ENCODE measurements at regions not wholly inside any gene's neighbourhood (a gene's known extent, or its start where the extent isn't known, plus 50 kb on each side); places are given as distances from the start of the nearest gene placed in this dataset.

DNA sequence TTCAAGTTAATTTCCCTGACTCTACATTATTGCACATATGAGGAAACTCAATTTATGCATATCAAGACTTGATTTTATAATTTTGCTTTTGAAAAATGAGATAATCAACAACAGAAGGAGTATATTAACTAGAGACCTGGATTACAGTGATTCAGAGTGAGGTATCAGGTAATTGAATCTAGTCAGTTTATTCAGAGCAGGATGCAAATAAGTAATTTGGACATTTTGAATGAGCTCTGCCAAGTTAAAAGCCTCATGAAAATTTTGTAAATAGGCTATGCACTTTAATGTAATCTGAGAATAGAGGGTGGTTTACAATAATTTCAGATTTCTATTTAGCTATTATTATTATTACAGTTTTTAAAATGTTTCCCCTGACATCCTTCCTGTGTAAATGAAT lies 203.7 kb upstream of the EMCN start:
- DNase-seq = no peak

DNA sequence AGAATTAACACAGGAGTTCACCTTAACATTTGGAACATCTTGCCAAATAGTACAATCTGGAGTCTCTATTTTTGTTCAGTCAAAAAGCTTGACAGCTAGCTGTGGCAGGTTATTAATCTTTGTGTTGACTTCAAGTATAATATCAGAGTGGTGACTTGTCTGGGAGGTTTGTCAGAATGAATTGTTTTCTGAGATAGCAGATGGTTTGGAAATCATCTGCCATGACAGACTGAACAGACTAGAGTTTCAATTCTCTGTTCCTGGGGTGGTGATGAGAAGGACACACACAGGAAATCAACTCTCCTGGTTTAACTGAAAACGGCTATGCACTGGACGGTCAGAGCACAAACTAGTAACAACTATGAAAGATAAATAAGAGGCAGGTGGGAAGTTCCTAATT lies 203.3 kb upstream of the EMCN start:
- DNase-seq = no peak

DNA sequence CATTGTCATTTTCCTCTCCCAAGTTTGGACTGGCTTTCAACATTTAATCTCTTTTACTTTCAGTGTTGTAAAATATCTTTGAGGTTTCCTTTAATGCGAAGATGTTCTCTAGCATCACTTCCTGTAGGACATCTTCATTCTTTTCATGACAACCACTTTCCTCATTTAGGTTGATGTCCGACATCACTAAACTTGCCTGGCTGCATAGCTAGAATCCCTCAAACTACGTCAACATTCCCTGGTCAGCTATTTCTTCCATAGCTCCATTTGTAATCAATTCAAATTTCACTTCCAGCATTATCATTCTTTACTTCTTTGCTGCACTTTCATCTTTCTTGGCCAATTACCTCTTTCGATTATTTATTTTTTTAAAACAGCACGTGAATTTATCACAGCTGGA lies 198.6 kb upstream of the EMCN start:
- no peak for DNase-seq

DNA sequence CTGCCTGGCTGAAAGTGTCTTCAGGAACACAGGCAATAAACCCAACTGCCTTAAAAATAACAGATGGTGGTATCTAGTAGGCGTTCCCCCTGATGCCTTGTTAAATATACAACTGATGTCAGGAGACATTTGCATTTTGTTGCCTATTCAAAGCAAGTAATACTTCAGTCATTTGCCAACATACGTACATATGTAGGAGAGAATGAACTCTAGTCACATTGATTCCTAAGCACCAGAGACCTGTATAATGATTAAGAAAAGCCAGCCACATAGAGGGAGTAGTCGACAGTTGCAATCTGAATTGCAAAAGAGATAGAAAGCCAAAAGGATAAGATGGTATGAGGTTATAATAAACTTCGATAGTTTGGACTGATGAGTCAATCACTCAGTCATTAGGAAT lies 191.0 kb upstream of the EMCN start:
- no peak for DNase-seq

DNA sequence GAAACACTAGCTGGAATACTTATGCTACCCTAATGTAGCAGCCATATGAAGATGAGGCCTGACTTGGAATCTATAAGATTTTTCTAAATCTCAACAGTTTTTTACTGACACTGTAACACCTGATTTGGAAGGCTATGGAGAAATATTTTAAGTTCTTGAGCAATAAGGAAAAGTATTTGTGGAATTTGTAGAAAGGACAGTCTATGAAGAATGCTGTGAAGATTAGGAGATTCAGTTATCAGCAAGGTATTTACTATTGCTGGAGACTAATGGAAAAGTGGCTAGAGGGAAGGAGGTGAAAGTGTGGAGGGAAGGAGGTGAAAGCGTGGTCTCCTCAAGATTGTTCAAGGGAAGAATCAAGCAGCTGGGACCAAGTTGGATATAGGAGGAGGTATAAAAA lies 190.0 kb upstream of the EMCN start:
- DNase-seq = no peak

DNA sequence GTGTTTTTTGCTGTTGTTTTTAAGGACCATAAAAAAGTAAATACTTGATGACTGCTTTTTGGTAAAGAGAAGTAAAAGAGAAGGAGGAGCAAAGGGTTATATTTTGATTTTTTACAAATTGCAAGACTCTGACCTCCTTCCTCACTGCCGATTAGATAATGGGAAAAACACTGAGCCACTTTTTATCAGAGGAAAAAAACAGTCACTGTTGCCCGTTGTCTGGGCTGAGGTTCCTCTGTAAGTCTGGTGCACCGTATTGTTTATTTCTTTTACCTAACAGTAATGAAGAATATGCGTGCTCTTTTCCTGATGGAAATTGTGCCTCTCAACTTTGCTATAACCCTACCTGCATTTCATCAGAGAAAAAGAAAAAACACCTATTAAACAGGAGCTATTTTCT lies 178.7 kb upstream of the EMCN start:
- DNase-seq = no peak

DNA sequence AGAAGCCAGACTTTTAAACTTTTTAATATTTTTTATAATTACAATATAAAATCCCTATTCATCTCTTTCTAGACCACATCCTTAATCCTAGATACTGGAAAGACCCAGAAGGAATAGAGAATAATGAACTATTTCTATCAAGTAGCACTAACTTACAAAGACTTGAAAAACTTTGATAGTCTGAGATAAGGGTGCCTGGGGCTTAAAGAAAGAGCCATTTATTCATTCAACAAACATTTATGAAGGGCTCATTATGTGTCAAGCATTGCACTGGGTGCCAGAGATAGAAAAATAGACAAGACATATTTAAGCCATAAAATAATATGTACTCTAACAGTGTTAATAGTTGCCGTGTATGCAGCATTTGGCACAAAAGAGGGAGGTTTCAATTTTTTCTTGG lies 178.0 kb upstream of the EMCN start:
- no peak for DNase-seq

DNA sequence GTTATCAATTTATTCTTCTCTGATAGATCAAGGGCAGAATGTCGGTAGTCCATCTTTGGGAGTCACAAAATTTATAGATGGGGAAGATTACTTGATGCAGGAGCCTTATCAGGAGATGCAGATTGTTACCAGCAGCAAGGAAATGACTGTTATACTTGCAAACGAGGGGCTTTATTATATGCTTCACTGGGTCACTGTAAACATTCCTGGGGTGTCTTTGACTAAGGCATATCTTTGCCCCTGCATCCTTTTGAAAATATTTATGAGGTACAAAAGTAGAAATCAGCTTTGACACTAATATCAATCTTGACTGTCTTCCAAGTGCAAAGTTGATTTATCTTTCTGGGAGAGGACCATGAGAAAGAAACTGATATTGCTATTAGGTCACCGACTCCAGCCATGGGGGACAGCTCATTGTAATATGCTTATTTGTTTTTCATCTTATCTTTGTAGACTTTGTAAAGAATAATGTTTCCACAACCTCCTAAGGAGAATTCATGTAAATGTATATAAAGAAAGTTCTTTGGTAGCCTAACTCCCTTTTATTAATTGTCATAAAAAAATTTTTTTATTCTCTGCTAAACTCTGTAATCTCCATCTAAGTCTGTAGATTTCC lies 177.3 kb upstream of the EMCN start:
- no peak for DNase-seq

DNA sequence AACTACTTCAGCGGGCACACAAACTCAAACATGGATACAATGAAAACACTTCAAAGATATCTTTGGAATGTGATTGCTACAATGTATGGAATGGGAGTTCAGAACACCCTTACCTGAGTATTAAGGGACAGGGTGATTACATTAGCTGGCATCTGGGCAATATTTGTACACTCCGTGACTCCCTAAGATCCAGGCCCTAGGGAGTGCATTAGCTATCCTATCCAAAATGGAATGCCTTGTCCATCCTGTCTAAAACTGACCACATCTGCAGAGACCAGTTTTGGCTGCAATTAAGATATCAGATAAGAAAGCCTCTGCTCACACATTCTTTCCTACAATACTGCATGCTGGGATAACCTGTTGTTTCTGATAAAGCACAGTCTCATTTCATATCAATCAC lies 176.6 kb upstream of the EMCN start:
- DNase-seq = no peak

DNA sequence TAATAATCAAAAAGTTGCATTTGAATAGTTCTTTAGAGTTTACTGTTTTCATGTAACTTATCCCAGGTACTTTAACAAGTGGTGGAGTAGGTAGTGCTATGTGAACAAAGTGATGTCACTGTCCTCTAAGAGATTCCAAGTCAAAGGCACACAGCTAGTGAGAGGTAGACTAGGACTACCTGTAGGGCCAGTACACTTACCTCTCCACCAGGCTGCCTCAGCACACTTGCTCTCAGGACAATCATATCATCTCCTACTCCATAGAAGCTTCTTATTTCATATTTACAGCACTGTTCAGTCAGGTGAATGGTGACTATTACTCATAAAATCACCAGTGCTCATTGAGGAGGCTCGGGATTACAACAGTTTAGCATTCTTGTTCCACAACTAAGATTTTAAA lies 173.0 kb upstream of the EMCN start:
- no peak for DNase-seq

DNA sequence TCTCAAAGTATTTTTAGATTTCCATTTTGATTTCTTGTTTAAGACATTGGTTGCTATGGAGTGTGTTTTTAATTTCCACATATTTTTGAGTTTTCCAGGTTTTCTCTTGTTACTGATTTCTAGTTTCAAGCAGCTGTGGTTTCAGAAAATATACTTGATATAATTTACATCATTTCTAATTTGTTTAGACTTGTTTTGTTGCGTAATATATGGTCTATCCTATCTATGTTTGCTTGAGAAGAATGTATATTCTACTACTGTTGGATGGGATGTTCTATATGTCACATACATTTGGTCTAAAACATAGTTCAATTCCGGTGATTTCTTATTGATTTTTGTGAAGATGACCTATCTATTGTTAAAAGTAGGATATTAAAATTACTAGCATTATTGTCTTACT lies 170.5 kb upstream of the EMCN start:
- DNase-seq = no peak

DNA sequence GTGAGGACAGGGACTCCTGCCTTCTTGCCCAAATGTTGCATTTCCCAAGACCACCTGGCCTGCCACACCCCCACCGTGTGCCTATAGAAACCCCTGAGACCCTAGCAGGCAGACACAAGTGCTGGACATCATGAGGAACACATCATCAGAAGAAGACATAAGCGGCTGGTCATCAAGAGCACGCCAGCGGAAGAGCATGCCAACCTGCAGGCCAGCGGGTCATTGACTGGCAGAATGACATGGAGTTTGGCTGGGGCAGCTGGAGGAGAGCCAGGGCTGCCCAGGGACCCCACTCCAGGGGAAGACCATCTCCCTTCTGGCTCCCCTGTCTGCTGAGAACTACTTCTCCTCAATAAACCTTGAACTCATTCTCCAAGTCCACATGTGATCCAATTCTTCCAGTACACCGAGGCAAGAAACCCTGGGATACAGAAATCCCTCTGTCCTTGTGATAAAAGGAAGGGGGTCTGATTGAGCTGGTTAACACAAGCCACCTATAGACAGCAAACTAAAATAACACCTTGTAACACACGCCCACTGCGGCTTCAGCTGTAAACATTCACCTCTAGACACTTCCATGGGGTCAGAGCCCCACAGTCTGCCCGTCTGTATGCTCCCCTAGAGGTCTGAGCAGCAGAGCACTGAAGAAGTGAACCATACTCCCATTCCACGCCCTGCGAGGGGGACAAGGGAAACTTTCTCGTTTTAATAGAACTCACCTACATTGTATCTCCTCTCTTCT lies 164.8 kb upstream of the EMCN start:
- no peak for DNase-seq

DNA sequence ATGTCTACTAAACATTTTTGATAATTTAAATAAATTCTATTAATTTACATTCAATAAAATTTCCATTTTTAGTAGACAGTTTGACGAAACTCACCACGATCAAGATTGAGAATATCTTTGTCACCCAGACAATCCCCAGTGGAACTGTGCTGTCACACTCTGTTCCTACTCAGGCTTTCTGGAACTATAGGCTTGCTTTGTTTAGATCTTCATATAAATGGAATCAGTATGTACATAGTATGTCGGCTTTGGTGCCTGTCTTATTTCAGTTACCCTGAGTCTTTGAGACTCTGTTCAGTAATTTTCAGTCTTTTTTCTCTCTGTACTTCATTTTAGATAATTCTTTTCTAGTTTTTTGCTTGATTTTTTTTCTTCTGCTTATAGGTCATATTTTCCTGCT lies 163.5 kb upstream of the EMCN start:
- no peak for DNase-seq

DNA sequence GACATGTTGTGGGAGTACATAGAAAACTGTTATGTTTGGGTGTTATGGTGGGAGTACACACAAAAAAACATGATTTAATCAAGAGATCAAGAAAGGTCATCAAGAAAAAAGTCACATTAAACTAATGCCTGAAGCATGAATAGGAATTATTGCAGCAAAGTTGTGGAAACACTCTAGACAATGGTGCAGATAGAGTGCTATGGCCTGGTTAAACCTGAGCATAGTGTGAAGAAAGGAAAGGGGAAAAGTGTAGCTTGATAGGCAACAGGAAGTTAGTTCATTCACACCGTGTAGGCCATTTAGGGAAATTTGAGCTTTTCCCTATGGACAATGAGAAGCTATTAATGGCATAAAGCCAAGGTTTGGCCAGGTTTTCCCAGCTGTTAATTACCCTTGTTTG lies 162.1 kb upstream of the EMCN start:
- no peak for DNase-seq

DNA sequence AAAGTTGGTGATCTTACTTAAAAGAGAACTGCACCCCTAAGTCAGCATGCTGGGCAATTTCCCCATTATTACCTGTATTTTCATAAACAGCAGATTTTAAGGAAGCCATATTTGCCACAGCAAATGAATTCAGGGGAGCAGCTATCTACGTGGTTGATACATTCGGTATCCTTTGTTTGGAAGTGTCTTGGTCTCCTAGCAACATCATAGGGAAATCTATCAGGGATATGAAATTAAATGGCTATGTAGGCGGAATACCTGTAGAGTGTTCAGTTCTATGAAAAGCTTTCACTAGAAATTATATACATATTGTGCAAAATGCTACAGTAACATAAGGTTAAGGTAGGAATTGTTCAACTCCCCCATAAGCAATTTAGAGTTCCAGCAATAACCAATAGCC lies 157.2 kb upstream of the EMCN start:
- no peak for DNase-seq

DNA sequence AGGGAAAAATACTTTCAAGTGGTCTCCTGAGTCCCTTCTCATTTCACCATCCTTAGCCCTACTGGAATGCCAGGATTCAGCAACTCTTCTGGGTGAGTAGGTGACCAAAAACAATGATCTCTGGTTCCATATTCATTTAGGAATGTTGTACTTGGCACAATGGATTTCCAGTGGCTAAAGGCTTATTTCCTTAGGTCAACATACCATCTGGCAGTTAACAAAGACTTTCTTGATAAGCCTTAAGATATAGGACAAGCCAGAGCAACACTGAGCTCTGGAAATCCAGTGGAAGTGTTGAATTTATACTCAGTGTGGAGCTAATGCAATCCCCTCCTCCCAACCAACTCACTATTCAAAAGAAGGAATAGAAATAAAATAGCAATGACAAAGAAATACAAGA lies 139.4 kb upstream of the EMCN start:
- DNase-seq = no peak

DNA sequence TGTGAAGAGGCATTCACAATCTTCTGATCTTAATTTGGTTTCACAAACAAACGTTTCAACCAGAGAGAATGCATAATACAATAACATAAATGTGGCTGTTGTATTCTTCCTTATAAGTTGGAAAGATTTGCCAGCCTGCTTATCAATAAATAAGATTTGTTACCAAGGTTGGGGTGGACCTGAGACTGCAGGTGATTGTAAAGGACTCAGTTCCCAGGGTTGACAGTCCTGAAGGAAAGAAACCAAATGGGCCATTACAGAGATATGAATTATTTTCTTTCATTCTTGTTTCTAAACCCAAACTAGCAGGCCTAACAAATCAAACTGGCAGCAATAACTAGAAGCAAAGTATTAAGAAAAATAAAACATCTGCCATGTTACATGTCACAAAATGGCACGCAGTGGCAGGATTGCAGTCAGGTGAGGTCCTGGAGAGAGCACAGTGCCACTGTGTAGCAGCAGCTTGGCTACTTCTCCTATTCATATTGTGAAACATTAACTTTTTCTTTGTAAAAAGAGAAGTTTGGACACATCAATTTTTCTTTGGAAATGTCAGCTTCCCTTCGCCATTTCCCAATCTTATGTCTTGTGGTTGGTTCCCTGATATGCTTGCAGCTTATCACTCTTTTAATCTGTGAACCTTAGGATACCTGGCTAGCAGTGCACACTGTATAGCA lies 133.8 kb upstream of the EMCN start:
- DNase-seq = no peak

DNA sequence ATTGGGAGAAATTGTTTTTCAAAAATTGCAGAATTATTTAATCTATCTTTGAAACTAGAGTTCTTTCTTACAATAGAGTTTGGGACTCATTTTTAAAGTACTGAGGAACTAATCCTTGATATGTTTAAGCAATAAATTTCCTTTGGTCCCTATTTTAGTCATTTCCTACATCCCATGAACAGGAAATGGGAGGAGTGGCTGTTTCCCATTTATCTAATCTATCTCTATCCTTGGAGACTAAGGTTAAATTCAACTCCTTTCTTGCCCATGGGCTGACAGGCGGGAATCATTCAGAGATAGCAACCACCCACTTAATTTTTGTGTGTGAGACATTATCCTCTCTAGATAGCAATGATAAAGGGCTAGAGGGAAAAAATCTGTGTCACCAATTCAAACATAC lies 131.6 kb upstream of the EMCN start:
- no peak for DNase-seq

DNA sequence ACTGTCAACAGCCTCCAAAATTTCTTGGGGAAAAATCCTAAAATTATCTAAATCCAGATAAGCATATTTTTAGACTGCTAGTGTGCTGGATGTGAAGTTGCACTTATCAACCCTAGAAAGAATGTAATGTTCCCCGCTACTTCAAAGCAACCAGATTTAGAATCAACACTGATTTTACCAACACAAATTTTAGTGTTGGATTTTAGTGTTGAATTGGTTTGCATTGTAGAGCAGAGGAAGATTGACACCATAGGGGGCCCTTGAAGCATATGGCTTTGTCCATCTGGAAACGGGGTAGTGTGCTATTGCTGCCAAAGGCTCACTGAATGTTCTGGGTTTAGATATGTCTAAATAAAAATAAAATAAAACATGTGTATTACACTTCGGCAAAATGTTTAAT lies 126.3 kb upstream of the EMCN start:
- no peak for DNase-seq

DNA sequence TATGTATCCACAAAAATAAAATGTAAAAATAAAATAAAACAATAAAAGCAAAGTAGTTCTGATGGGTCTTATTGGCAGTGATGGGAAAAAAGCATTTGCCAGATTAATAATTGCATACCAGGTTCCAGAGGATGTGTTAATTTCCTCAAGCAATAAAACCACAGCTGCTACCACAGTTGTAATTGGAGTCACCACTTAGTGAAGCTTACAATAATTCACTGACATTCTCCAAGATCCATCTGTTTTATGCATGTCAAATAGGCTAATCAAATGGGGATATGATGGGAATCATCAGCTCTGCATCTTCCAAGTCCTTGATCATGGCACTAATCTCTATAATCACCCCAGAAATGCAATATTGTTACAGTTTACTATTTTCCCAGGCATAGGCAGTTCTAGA lies 123.5 kb upstream of the EMCN start:
- no peak for DNase-seq

DNA sequence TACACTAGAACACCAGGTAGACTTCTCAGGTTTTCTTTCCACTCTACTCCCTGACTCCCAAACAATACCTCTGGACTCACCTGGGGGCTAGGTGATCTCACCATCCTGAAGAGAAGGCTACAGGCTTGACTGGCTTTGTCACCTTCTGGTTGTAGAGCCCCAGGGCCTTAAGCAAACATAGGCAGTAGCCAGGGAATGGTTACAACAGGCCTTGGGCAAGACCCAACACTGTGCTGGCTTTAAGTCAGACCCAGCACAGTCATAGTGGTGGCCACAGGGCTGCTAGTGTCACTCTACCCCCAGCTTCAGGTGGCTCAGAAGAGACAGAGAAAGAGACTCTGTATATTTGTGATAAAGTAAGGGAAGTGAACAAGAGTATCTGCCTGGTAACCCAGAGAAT lies 118.1 kb upstream of the EMCN start:
- no peak for DNase-seq

DNA sequence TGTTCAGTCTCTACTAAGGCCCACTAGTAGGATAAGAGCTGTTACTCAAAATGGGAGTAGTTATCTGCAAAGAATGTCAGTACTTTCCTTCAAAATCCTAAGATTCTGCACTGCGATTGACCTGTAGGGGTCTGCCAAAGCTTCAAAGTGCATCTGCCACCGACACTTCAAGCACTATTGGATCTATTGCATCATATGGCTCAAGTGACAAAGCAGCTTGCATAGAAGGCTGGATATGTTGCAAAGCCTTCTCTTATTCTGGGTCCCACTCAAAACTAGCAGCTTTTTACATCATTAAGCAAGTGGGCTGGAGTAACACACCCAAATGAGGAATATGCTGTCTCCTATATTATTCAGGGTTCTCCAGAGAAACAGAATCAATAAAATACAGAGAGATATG lies 115.4 kb upstream of the EMCN start:
- no peak for DNase-seq

DNA sequence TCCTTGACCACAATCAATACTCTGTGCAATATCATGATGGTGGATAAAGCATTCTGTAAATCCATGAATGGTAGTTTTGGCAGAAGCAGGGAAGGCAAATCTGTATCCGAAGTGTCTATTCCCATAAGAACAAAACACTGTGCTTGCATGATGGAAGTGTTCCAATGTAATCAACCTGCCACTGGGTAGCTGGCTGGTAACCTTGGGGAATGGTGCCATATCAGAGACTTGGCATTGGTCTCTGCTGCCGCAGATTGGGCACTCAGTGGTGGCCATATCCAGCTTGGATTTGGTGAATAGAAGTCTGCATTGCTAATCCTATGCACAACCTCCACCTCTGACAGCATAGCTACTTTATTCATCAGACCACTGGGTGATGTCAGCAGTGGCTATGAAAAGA lies 114.3 kb upstream of the EMCN start:
- DNase-seq = no peak

DNA sequence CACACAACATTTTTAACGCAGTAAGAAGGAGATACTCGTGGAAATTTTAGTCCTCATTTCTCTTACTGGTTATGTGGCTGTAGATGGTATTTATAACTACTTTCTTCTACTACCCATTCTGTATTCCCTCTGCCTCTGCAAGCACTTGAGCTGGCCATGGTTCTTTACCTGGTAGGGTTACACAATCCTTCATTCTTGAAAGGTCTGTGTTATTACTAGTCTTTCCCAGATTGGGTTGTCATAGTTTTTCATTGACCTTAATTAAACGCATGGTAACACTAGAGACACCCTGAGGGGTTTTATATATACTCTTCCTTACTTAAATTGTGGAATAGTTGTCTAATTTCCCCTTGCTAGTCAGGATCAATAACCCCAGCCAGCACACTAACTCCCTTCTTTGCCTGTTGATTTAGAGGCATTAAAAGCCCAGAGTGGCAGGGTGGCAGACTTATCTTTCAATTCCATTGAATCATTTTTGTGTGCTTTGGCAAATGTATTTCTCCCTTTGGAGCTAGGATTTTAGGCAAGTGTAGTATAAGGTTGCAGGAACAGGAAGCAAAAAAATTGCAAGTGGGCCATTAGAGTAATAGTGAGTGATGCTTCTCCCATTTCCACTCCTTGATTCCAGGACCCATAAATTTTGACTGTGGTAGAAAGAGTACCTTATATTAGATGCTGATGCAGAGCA lies 113.6 kb upstream of the EMCN start:
- no peak for DNase-seq
